Left lung (tissue), 4 donors: ENCODE measurements at regions not wholly inside any gene's neighbourhood (a gene's known extent, or its start where the extent isn't known, plus 50 kb on each side); places are given as distances from the start of the nearest gene placed in this dataset.

Experiments used
- ATAC-seq: fragments of 200-7000 bp; cut with Tn5 transposase; one replicate; pipeline ENCODE4 v1.9.1; 2020; ENCODE audit warnings: moderate library complexity
- DNase-seq, 4 donors: peaks; one replicate each; pipeline ENCODE4 v3.0.0-alpha.2; 2013 to 2020
- H3K27ac ChIP-seq, 2 donors: fragments of 200-600 bp; sonication (generic) in 1 of 2; one replicate each; pipeline versions ENCODE4 v1.5.0 to v1.8.0; 2020 to 2021
- H3K27me3 ChIP-seq, 2 donors: fragments of 200-600 bp; sonication (generic) in 1 of 2; one replicate each; pipeline versions ENCODE4 v1.5.0 to v1.8.0; 2020 to 2021
- H3K36me3 ChIP-seq, 2 donors: fragments of 200-600 bp; sonication (generic) in 1 of 2; one replicate each; pipeline versions ENCODE4 v1.5.0 to v1.8.0; 2020 to 2021
- H3K4me1 ChIP-seq, 2 donors: fragments of 200-600 bp; one replicate each; pipeline ENCODE4 v1.8.0; 2021
- H3K4me3 ChIP-seq, 2 donors: fragments of 200-600 bp; sonication (generic) in 1 of 2; one replicate each; pipeline versions ENCODE4 v1.5.0 to v1.8.0; 2020 to 2021; ENCODE audit warnings: mild to moderate bottlenecking in 1 of 2
- H3K9me3 ChIP-seq, 2 donors: fragments of 200-600 bp; sonication (generic) in 1 of 2; one replicate each; pipeline versions ENCODE4 v1.5.0 to v1.8.0; 2020 to 2021
- CTCF ChIP-seq, 2 donors: fragments of 200-600 bp; sonication (generic) in 1 of 2; IDR thresholded peaks; one replicate each; pipeline versions ENCODE4 v1.5.0 to v1.8.0; 2021; ENCODE audit warnings: antibody characterized with exemption in 2 of 2
- intact Hi-C, 2 donors: fragments of 100-400 bp; cut with DNase I; formaldehyde crosslinking; loops; one replicate each; pipeline versions ENCODE4 v1.11.2 to v1.14.2; 2022
- donor health status: DM: no; HTN: yes; CAD: no.
- donor health status: DM: no; HTN: no; CAD: no.

GRCh38 chr2:144078106-144078505, 441.8 kb downstream of the ZEB2 start:
- no peaks in the 10 kb centered on the region for H3K9me3 ChIP-seq
- H3K36me3 ChIP-seq: no peaks in the 10 kb centered on the region
- no peak overlapping the region for H3K4me3 ChIP-seq
- H3K4me1 ChIP-seq: peaks cover 0 to 2% of the 10 kb centered on the region in 2 donors
- peak in 2 of 4 donors; percentile 80 to 85 for DNase-seq
- no peaks in the 10 kb centered on the region for H3K27me3 ChIP-seq
- no peak for ATAC-seq
- H3K27ac ChIP-seq: no peak overlapping the region
- TF ChIP-seq CTCF (IDR thresholded peaks at IDR 0.05): no peak
- intact Hi-C loops: no loop called here

GRCh38 chr2:144074450-144074849, 445.5 kb downstream of the ZEB2 start:
- TF ChIP-seq CTCF (IDR thresholded peaks at IDR 0.05): no peak
- intact Hi-C loops: no loop called here
- Histone ChIP-seq H3K4me1 (no peaks in the 10 kb centered on the region), H3K36me3 (no peaks in the 10 kb centered on the region), H3K27ac (no peak overlapping the region), H3K4me3 (no peak overlapping the region), H3K27me3 (no peaks in the 10 kb centered on the region), H3K9me3 (no peaks in the 10 kb centered on the region)
- DNase-seq (peak in 2 of 4 donors; percentile 61 to 62), ATAC-seq (no peak)

GRCh38 chr2:144071461-144071860, 448.5 kb downstream of the ZEB2 start:
- Histone ChIP-seq H3K27ac (no peak overlapping the region), H3K4me1 (peaks cover 0 to 6% of the 10 kb centered on the region in 2 donors), H3K36me3 (no peaks in the 10 kb centered on the region), H3K9me3 (no peaks in the 10 kb centered on the region), H3K27me3 (no peaks in the 10 kb centered on the region), H3K4me3 (no peak overlapping the region)
- ATAC-seq (no peak), DNase-seq (peak in 2 of 4 donors; percentile 77 to 83)
- intact Hi-C loops: no loop called here
- no peak for TF ChIP-seq CTCF (IDR thresholded peaks at IDR 0.05)

- Histone ChIP-seq H3K36me3 (no peaks in the 10 kb centered on the region), H3K4me3 (no peak overlapping the region), H3K9me3 (no peaks in the 10 kb centered on the region), H3K4me1 (peaks cover 0 to 6% of the 10 kb centered on the region in 2 donors), H3K27me3 (no peaks in the 10 kb centered on the region), H3K27ac (no peak overlapping the region)
- intact Hi-C loops: no loop called here
- ATAC-seq: no peak
- no peak for DNase-seq
- no peak for TF ChIP-seq CTCF (IDR thresholded peaks at IDR 0.05)
Measured at GRCh38 chr2:144067506-144067905, 452.4 kb downstream of the ZEB2 start.

GRCh38 chr2:144063602-144064001, 456.3 kb downstream of the ZEB2 start:
- TF ChIP-seq CTCF (IDR thresholded peaks at IDR 0.05): no peak

More at GRCh38 chr2:144063602-144064001, 456.3 kb downstream of the ZEB2 start:
- Histone ChIP-seq H3K27me3 (no peaks in the 10 kb centered on the region), H3K9me3 (no peaks in the 10 kb centered on the region), H3K27ac (no peak overlapping the region), H3K4me1 (peaks cover 0 to under 1% of the 10 kb centered on the region in 2 donors), H3K4me3 (no peak overlapping the region), H3K36me3 (no peaks in the 10 kb centered on the region)
- DNase-seq (no peak), ATAC-seq (no peak)
- intact Hi-C loops: no loop called here
